Keratinocyte (primary cell): ENCODE measurements at regions not wholly inside any gene's neighbourhood (a gene's known extent, or its start where the extent isn't known, plus 50 kb on each side); places are given as distances from the start of the nearest gene placed in this dataset.

ENCODE experiments used
- DNase-seq: peaks from one replicate; pipeline ENCODE4 v3.0.0-alpha.2; 2011; ENCODE audit warnings: low read depth, missing footprints, low spot score
- FAIRE-seq: peaks from 2 replicates; lab custom pipeline; 2011; peaks lifted over from hg19 to GRCh38; lab: Jason Lieb, UNC
- H2AFZ ChIP-seq: 2 replicates; pipeline ENCODE4 v1.6.0; 2012; ENCODE audit warnings: low read length, control low read depth, inconsistent platforms; ENCODE audit not compliant: control insufficient read depth
- H3K27ac ChIP-seq: 2 replicates; pipeline ENCODE4 v1.5.1; 2011; ENCODE audit warnings: low read length; ENCODE audit not compliant: control insufficient read depth, insufficient read depth
- H3K27me3 ChIP-seq: 3 replicates; pipeline ENCODE4 v1.6.0; 2011; ENCODE audit warnings: low read length; ENCODE audit not compliant: control insufficient read depth, insufficient read depth; ENCODE audit errors: extremely low read depth
- H3K36me3 ChIP-seq, 2 experiments: 2 replicates in 1 of 2; 3 replicates in 1 of 2; pipeline ENCODE4 v1.5.1; 2011; ENCODE audit warnings: low read length in 2 of 2, mild to moderate bottlenecking in 1 of 2; ENCODE audit not compliant: control insufficient read depth in 2 of 2, insufficient read depth in 2 of 2; ENCODE audit errors: extremely low read depth in 1 of 2
- H3K4me1 ChIP-seq: 3 replicates; pipeline ENCODE4 v1.5.1; 2011; ENCODE audit warnings: low read length; ENCODE audit not compliant: control insufficient read depth, insufficient read depth; ENCODE audit errors: extremely low read depth
- H3K4me2 ChIP-seq: 3 replicates; pipeline ENCODE4 v1.6.0; 2011; ENCODE audit warnings: low read depth, low read length; ENCODE audit not compliant: control insufficient read depth, insufficient read depth; ENCODE audit errors: extremely low read depth
- H3K4me3 ChIP-seq, 3 experiments: fragments of 200-600 bp in 1 of 3; sonication (generic) in 1 of 3; 2 replicates in 2 of 3; 3 replicates in 1 of 3; pipeline ENCODE4 v1.5.1; 2011 to 2016; ENCODE audit warnings: low read length in 3 of 3, mild to moderate bottlenecking in 3 of 3, control low read depth in 2 of 3, inconsistent platforms in 1 of 3, low read depth in 1 of 3, mixed read lengths in 1 of 3, mixed run types in 1 of 3, moderate library complexity in 1 of 3; ENCODE audit not compliant: control insufficient read depth in 2 of 3, insufficient read depth in 2 of 3; ENCODE audit errors: extremely low read depth in 1 of 3
- H3K79me2 ChIP-seq: 2 replicates; pipeline ENCODE4 v1.6.0; 2012; ENCODE audit warnings: low read length; ENCODE audit not compliant: control insufficient read depth, insufficient read depth
- H3K9ac ChIP-seq: 3 replicates; pipeline ENCODE4 v1.6.0; 2011; ENCODE audit warnings: low read length; ENCODE audit not compliant: control insufficient read depth, insufficient read depth; ENCODE audit errors: extremely low read depth
- H3K9me1 ChIP-seq: 3 replicates; pipeline ENCODE4 v1.6.0; 2011; ENCODE audit warnings: low read length; ENCODE audit not compliant: control insufficient read depth, insufficient read depth; ENCODE audit errors: extremely low read depth
- H3K9me3 ChIP-seq: 2 replicates; pipeline ENCODE4 v1.5.1; 2012; ENCODE audit warnings: low read depth, low read length; ENCODE audit not compliant: control insufficient read depth
- H4K20me1 ChIP-seq: 3 replicates; pipeline ENCODE4 v1.6.0; 2011; ENCODE audit warnings: low read length; ENCODE audit not compliant: control insufficient read depth, insufficient read depth; ENCODE audit errors: extremely low read depth
- CTCF ChIP-seq, 3 experiments: IDR thresholded peaks in 1 of 3; conservative IDR thresholded peaks in 1 of 3; optimal IDR thresholded peaks in 1 of 3; 2 replicates in 2 of 3; 3 replicates in 1 of 3; pipeline versions ENCODE3 to v1.5.1; 2011; ENCODE audit warnings: low read length in 3 of 3, mild to moderate bottlenecking in 3 of 3, moderate library complexity in 2 of 3, control low read depth in 1 of 3, inconsistent platforms in 1 of 3; ENCODE audit not compliant: insufficient read depth in 2 of 3; ENCODE audit errors: extremely low read depth in 1 of 3
- EZH2 ChIP-seq: IDR thresholded peaks from one replicate; pipeline ENCODE4 v1.6.1; 2012; ENCODE audit warnings: inconsistent platforms, mild to moderate bottlenecking, low read length, moderate library complexity
- dilution Hi-C: fragments of 300-500 bp; cut with MboI; formaldehyde crosslinking; loops from one replicate; pipeline ENCODE4 v1.7.0; 2020; ENCODE audit warnings: low sequenced_read_pairs; ENCODE audit not compliant: extremely low pct_ligation_motif_present

- TF ChIP-seq CTCF (optimal IDR thresholded peaks at IDR 0.05 in 1 of 3, IDR thresholded peaks at IDR 0.05 in 1 of 3, conservative IDR thresholded peaks at IDR 0.05 in 1 of 3; ENCODE audit: extremely low read depth in 1 of 3, insufficient read depth in 2 of 3, low read length in 3 of 3) (no peak), EZH2 (no peak)
- Histone ChIP-seq H3K27me3 (no peaks in the 10 kb centered on the region), H3K9ac (no peak overlapping the region), H3K36me3 (peaks cover 0 to 7% of the 10 kb centered on the region in 2 experiments), H2AFZ (no peak overlapping the region), H3K9me3 (no peaks in the 10 kb centered on the region), H3K27ac (no peak overlapping the region), H3K4me2 (no peak overlapping the region), H4K20me1 (no peaks in the 10 kb centered on the region), H3K4me1 (no peaks in the 10 kb centered on the region), H3K9me1 (no peaks in the 10 kb centered on the region), H3K79me2 (peaks cover 26% of the 10 kb centered on the region), H3K4me3 (no peak overlapping the region)
- no peak for FAIRE-seq
- no peak for DNase-seq
- dilution Hi-C loops = no loop called here
Measured at GRCh38 chr18:52228166-52228565, 111.8 kb upstream of the DCC start.

DNA sequence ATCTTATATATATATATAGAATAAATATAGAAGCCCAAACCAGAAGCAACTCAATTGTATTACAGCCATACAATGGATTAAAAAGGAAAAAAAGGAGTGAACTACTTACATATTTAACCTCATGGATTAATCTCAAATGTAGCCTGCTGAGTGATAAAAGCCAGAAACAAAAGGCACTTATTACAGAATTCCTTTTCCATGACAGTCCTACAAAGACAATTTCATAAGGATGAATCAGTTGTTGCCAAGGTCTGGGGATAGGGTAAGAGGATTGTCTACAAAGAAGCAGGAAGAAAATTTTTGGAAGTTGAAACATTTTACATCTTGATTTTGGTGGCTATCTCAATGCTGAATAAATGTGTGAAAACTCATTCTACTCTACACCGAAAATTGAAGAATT, 103.9 kb upstream of the DCC start:
- dilution Hi-C loops = no loop called here
- no peak for FAIRE-seq
- H3K27ac ChIP-seq = peak overlapping the region; percentile 84

More for the DNA sequence above, 103.9 kb upstream of the DCC start:
- Histone ChIP-seq H3K4me1 (peaks cover 15% of the 10 kb centered on the region), H3K36me3 (no peaks in the 10 kb centered on the region), H3K27me3 (no peaks in the 10 kb centered on the region), H4K20me1 (no peaks in the 10 kb centered on the region), H3K4me2 (no peak overlapping the region), H3K4me3 (peak overlapping the region in 2 of 3 experiments; percentile 29 to 56), H3K9me3 (no peaks in the 10 kb centered on the region), H2AFZ (no peak overlapping the region), H3K79me2 (peaks cover 29% of the 10 kb centered on the region), H3K9me1 (no peaks in the 10 kb centered on the region), H3K9ac (no peak overlapping the region)
- DNase-seq = peak; percentile 26
- no peak for TF ChIP-seq CTCF (optimal IDR thresholded peaks at IDR 0.05 in 1 of 3, IDR thresholded peaks at IDR 0.05 in 1 of 3, conservative IDR thresholded peaks at IDR 0.05 in 1 of 3; ENCODE audit: extremely low read depth in 1 of 3, insufficient read depth in 2 of 3, low read length in 3 of 3)
- no peak for TF ChIP-seq EZH2
